GM23338 (cell line): ENCODE measurements at regions not wholly inside any gene's neighbourhood (a gene's known extent, or its start where the extent isn't known, plus 50 kb on each side); places are given as distances from the start of the nearest gene placed in this dataset.

Source experiments
- ATAC-seq: fragments of 200-7000 bp; cut with Tn5 transposase; 3 replicates; pipeline ENCODE4 v1.9.1; 2020
- DNase-seq: peaks from one replicate; pipeline ENCODE4 v3.0.0-alpha.2; 2015; ENCODE audit warnings: low spot score
- H2AFZ ChIP-seq: fragments of 200-600 bp; sonication (generic); 2 replicates; pipeline ENCODE4 v1.8.0; 2016; ENCODE audit warnings: antibody characterized with exemption, mild to moderate bottlenecking, moderate library complexity
- H3F3A ChIP-seq: fragments of 200-600 bp; sonication (generic); replicated peaks from 2 replicates; pipeline ENCODE4 v1.8.0; 2017; ENCODE audit warnings: antibody characterized with exemption, mixed run types, low read depth
- H3K27ac ChIP-seq: fragments of 200-600 bp; sonication (generic); 2 replicates; pipeline ENCODE4 v1.6.1; 2016; ENCODE audit warnings: low read depth
- H3K27me3 ChIP-seq: fragments of 200-600 bp; sonication (generic); 2 replicates; pipeline ENCODE4 v1.8.0; 2016; ENCODE audit warnings: mild to moderate bottlenecking, mixed run types, moderate library complexity; ENCODE audit not compliant: insufficient read depth
- H3K36me3 ChIP-seq: fragments of 200-600 bp; sonication (generic); 2 replicates; pipeline ENCODE4 v1.8.0; 2016; ENCODE audit warnings: mild to moderate bottlenecking; ENCODE audit not compliant: insufficient read depth
- H3K4me1 ChIP-seq: fragments of 200-600 bp; sonication (generic); 2 replicates; pipeline ENCODE4 v1.8.0; 2016; ENCODE audit warnings: mild to moderate bottlenecking, moderate library complexity; ENCODE audit not compliant: insufficient read depth
- H3K4me2 ChIP-seq: fragments of 200-600 bp; sonication (generic); 2 replicates; pipeline ENCODE4 v1.7.1; 2017; ENCODE audit warnings: mixed run types
- H3K4me3 ChIP-seq: fragments of 200-600 bp; sonication (generic); 2 replicates; pipeline ENCODE4 v1.6.1; 2016; ENCODE audit warnings: mixed run types
- H3K79me2 ChIP-seq: fragments of 200-600 bp; sonication (generic); replicated peaks from 2 replicates; pipeline ENCODE4 v1.8.0; 2017; ENCODE audit warnings: mild to moderate bottlenecking; ENCODE audit not compliant: insufficient read depth
- H3K9me2 ChIP-seq: fragments of 200-600 bp; sonication (generic); 2 replicates; pipeline ENCODE4 v1.8.0; 2017; ENCODE audit not compliant: insufficient read depth
- H4K20me1 ChIP-seq: fragments of 200-600 bp; sonication (generic); replicated peaks from 2 replicates; pipeline ENCODE4 v1.8.0; 2017; ENCODE audit warnings: mild to moderate bottlenecking; ENCODE audit not compliant: insufficient read depth
- H3K27ac Mint-ChIP-seq: 2 replicates; pipeline ENCODE4 v1.8.0; 2020; ENCODE audit warnings: inconsistent platforms, mild to moderate bottlenecking, moderate library complexity, mixed read lengths
- H3K27me3 Mint-ChIP-seq: 3 replicates; pipeline ENCODE4 v1.8.0; 2022; ENCODE audit warnings: low read depth, mild to moderate bottlenecking, moderate library complexity, mixed read lengths, inconsistent platforms; ENCODE audit not compliant: insufficient read depth, poor library complexity
- H3K36me3 Mint-ChIP-seq: 3 replicates; pipeline ENCODE4 v1.8.0; 2021; ENCODE audit warnings: low read depth, mild to moderate bottlenecking, inconsistent platforms, moderate library complexity, mixed read lengths
- H3K4me1 Mint-ChIP-seq: 3 replicates; pipeline ENCODE4 v1.8.0; 2020; ENCODE audit warnings: mild to moderate bottlenecking, inconsistent platforms, mixed read lengths
- H3K4me3 Mint-ChIP-seq: 3 replicates; pipeline ENCODE4 v1.8.0; 2021; ENCODE audit warnings: moderate library complexity, mild to moderate bottlenecking, inconsistent platforms, mixed read lengths
- H3K9me3 Mint-ChIP-seq: 3 replicates; pipeline ENCODE4 v1.8.0; 2020; ENCODE audit warnings: moderate library complexity, mild to moderate bottlenecking, inconsistent platforms, mixed read lengths
- CREB1 ChIP-seq: fragments of 250-450 bp; sonication (Bioruptor Pico); IDR thresholded peaks from 2 replicates; pipeline ENCODE4 v1.5.0; 2020; ENCODE audit warnings: low read depth, mild to moderate bottlenecking, moderate library complexity
- EZH2 ChIP-seq: fragments of 200-600 bp; sonication (generic); IDR thresholded peaks from one replicate; pipeline ENCODE4 v1.8.0; 2017; ENCODE audit warnings: antibody characterized with exemption, mild to moderate bottlenecking, low read depth; ENCODE audit not compliant: unreplicated experiment
- EZH2phosphoT487 ChIP-seq: fragments of 200-600 bp; sonication (generic); IDR thresholded peaks from one replicate; pipeline ENCODE4 v1.8.1; 2018; ENCODE audit warnings: antibody characterized with exemption; ENCODE audit not compliant: unreplicated experiment
- JUNB ChIP-seq: IDR thresholded peaks from one replicate; pipeline ENCODE4 v1.6.1; 2016; ENCODE audit warnings: antibody characterized with exemption; ENCODE audit not compliant: unreplicated experiment
- NANOG ChIP-seq: IDR thresholded peaks from 2 replicates; pipeline ENCODE4 v1.6.1; 2016; ENCODE audit warnings: antibody characterized with exemption, borderline replicate concordance
- POLR2AphosphoS5 ChIP-seq: IDR thresholded peaks from 2 replicates; pipeline ENCODE4 v1.6.1; 2016; ENCODE audit warnings: antibody characterized with exemption, low read depth
- ZNF331 ChIP-seq: fragments of 250-450 bp; sonication (Bioruptor Pico); IDR thresholded peaks from 2 replicates; pipeline ENCODE4 v1.5.0; 2020; ENCODE audit warnings: low read depth, mild to moderate bottlenecking, moderate library complexity
- TF ChIP-seq, protein P1 (sequence below): fragments of 250-450 bp; sonication (Bioruptor Pico); IDR thresholded peaks from 2 replicates; pipeline ENCODE4 v1.5.0; 2020; ENCODE audit warnings: mild to moderate bottlenecking, moderate library complexity
- TF ChIP-seq, protein P2 (sequence below), 2 experiments: fragments of 200-600 bp in 1 of 2; sonication (generic) in 1 of 2; conservative IDR thresholded peaks; 2 replicates each; pipeline versions ENCODE4 v1.5.1 to v1.6.1; 2016 to 2017; ENCODE audit warnings: antibody characterized with exemption in 2 of 2, low read depth in 2 of 2, mild to moderate bottlenecking in 2 of 2, moderate library complexity in 1 of 2
- TF ChIP-seq, protein P3 (sequence below): IDR thresholded peaks from one replicate; pipeline ENCODE4 v1.6.1; 2018; ENCODE audit warnings: antibody characterized with exemption; ENCODE audit not compliant: unreplicated experiment

DNA sequence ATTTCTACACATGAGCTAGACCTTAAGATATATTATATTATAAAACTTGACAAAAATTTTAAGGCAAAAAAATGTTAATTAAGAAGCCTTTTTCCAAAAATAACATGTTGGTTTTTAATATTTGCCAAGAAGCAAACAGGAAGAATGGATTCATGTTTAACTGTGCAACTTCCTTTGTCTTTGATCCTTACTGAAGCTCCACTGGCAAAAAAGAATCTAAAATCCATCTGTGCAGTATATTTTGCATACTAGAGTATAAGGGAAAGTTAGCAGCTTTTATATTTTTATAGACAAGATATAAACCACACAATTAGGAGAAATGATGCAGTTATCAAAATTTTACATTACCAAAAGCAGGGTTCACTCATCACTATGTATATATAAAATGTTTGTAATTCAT, 76.9 kb upstream of the RGS18 start:
- no peak for DNase-seq
- no peak overlapping the region for H2AFZ ChIP-seq
- H3K27ac ChIP-seq: no peak overlapping the region
- H3K79me2 ChIP-seq: no peaks in the 10 kb centered on the region
- TF ChIP-seq, protein P1, sequence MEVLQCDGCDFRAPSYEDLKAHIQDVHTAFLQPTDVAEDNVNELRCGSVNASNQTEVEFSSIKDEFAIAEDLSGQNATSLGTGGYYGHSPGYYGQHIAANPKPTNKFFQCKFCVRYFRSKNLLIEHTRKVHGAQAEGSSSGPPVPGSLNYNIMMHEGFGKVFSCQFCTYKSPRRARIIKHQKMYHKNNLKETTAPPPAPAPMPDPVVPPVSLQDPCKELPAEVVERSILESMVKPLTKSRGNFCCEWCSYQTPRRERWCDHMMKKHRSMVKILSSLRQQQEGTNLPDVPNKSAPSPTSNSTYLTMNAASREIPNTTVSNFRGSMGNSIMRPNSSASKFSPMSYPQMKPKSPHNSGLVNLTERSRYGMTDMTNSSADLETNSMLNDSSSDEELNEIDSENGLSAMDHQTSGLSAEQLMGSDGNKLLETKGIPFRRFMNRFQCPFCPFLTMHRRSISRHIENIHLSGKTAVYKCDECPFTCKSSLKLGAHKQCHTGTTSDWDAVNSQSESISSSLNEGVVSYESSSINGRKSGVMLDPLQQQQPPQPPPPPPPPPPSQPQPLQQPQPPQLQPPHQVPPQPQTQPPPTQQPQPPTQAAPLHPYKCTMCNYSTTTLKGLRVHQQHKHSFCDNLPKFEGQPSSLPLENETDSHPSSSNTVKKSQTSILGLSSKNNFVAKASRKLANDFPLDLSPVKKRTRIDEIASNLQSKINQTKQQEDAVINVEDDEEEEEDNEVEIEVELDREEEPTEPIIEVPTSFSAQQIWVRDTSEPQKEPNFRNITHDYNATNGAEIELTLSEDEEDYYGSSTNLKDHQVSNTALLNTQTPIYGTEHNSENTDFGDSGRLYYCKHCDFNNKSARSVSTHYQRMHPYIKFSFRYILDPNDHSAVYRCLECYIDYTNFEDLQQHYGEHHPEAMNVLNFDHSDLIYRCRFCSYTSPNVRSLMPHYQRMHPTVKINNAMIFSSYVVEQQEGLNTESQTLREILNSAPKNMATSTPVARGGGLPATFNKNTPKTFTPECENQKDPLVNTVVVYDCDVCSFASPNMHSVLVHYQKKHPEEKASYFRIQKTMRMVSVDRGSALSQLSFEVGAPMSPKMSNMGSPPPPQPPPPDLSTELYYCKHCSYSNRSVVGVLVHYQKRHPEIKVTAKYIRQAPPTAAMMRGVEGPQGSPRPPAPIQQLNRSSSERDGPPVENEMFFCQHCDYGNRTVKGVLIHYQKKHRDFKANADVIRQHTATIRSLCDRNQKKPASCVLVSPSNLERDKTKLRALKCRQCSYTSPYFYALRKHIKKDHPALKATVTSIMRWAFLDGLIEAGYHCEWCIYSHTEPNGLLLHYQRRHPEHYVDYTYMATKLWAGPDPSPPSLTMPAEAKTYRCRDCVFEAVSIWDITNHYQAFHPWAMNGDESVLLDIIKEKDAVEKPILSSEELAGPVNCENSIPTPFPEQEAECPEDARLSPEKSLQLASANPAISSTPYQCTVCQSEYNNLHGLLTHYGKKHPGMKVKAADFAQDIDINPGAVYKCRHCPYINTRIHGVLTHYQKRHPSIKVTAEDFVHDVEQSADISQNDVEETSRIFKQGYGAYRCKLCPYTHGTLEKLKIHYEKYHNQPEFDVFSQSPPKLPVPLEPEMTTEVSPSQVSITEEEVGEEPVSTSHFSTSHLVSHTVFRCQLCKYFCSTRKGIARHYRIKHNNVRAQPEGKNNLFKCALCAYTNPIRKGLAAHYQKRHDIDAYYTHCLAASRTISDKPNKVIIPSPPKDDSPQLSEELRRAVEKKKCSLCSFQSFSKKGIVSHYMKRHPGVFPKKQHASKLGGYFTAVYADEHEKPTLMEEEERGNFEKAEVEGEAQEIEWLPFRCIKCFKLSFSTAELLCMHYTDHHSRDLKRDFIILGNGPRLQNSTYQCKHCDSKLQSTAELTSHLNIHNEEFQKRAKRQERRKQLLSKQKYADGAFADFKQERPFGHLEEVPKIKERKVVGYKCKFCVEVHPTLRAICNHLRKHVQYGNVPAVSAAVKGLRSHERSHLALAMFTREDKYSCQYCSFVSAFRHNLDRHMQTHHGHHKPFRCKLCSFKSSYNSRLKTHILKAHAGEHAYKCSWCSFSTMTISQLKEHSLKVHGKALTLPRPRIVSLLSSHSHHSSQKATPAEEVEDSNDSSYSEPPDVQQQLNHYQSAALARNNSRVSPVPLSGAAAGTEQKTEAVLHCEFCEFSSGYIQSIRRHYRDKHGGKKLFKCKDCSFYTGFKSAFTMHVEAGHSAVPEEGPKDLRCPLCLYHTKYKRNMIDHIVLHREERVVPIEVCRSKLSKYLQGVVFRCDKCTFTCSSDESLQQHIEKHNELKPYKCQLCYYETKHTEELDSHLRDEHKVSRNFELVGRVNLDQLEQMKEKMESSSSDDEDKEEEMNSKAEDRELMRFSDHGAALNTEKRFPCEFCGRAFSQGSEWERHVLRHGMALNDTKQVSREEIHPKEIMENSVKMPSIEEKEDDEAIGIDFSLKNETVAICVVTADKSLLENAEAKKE (CRISPR knock-in tag): no peak
- TF ChIP-seq JUNB (no peak), EZH2 (no peak), POLR2AphosphoS5 (no peak), NANOG (no peak), EZH2phosphoT487 (no peak), CREB1 (no peak), ZNF331 (CRISPR knock-in tag) (no peak)
- TF ChIP-seq, protein P2, sequence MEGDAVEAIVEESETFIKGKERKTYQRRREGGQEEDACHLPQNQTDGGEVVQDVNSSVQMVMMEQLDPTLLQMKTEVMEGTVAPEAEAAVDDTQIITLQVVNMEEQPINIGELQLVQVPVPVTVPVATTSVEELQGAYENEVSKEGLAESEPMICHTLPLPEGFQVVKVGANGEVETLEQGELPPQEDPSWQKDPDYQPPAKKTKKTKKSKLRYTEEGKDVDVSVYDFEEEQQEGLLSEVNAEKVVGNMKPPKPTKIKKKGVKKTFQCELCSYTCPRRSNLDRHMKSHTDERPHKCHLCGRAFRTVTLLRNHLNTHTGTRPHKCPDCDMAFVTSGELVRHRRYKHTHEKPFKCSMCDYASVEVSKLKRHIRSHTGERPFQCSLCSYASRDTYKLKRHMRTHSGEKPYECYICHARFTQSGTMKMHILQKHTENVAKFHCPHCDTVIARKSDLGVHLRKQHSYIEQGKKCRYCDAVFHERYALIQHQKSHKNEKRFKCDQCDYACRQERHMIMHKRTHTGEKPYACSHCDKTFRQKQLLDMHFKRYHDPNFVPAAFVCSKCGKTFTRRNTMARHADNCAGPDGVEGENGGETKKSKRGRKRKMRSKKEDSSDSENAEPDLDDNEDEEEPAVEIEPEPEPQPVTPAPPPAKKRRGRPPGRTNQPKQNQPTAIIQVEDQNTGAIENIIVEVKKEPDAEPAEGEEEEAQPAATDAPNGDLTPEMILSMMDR (conservative IDR thresholded peaks at IDR 0.05; ENCODE audit: low read depth in 2 of 2): no peak
- TF ChIP-seq, protein P3, sequence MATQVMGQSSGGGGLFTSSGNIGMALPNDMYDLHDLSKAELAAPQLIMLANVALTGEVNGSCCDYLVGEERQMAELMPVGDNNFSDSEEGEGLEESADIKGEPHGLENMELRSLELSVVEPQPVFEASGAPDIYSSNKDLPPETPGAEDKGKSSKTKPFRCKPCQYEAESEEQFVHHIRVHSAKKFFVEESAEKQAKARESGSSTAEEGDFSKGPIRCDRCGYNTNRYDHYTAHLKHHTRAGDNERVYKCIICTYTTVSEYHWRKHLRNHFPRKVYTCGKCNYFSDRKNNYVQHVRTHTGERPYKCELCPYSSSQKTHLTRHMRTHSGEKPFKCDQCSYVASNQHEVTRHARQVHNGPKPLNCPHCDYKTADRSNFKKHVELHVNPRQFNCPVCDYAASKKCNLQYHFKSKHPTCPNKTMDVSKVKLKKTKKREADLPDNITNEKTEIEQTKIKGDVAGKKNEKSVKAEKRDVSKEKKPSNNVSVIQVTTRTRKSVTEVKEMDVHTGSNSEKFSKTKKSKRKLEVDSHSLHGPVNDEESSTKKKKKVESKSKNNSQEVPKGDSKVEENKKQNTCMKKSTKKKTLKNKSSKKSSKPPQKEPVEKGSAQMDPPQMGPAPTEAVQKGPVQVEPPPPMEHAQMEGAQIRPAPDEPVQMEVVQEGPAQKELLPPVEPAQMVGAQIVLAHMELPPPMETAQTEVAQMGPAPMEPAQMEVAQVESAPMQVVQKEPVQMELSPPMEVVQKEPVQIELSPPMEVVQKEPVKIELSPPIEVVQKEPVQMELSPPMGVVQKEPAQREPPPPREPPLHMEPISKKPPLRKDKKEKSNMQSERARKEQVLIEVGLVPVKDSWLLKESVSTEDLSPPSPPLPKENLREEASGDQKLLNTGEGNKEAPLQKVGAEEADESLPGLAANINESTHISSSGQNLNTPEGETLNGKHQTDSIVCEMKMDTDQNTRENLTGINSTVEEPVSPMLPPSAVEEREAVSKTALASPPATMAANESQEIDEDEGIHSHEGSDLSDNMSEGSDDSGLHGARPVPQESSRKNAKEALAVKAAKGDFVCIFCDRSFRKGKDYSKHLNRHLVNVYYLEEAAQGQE: no peak
- no peaks in the 10 kb centered on the region for H3K9me2 ChIP-seq
- no peak overlapping the region for H3K4me3 Mint-ChIP-seq
- no peaks in the 10 kb centered on the region for H3K36me3 Mint-ChIP-seq
- no peak for ATAC-seq
- H3K27me3 Mint-ChIP-seq: no peaks in the 10 kb centered on the region
- no peaks in the 10 kb centered on the region for H3K9me3 Mint-ChIP-seq
- H3K4me1 Mint-ChIP-seq: no peaks in the 10 kb centered on the region
- no peaks in the 10 kb centered on the region for H3K4me1 ChIP-seq
- no peaks in the 10 kb centered on the region for H3K27me3 ChIP-seq
- no peaks in the 10 kb centered on the region for H3K36me3 ChIP-seq
- H3K4me2 ChIP-seq: no peak overlapping the region
- no peak overlapping the region for H3K27ac Mint-ChIP-seq
- no peaks in the 10 kb centered on the region for H3F3A ChIP-seq
- H4K20me1 ChIP-seq: no peaks in the 10 kb centered on the region
- no peak overlapping the region for H3K4me3 ChIP-seq
